ENCODE measurements at regions not wholly inside any gene's neighbourhood (a gene's known extent, or its start where the extent isn't known, plus 50 kb on each side); places are given as distances from the start of the nearest gene placed in this dataset.
A peak's percentile ranks its signal among the peaks of the same experiment; 100 is the strongest.

- H3K9me2 ChIP-seq (replicated peaks; ENCODE audit: insufficient read depth, low read length), result no peaks in the 10 kb centered on the region
- H2AFZ ChIP-seq (ENCODE audit: low read length), result no peak overlapping the region
- no peak overlapping the region for H3K4me3 ChIP-seq (ENCODE audit: low read length)
- no peaks in the 10 kb centered on the region for H3K4me1 ChIP-seq (ENCODE audit: low read length)
- DNase-seq, result no peak
- no peak overlapping the region for H3K4me2 ChIP-seq (ENCODE audit: low read depth, low read length)
- no peak overlapping the region for H3K27ac ChIP-seq (ENCODE audit: low read length)
- H4K20me1 ChIP-seq (ENCODE audit: insufficient read depth, low read length), result no peaks in the 10 kb centered on the region
- no peaks in the 10 kb centered on the region for H3K9me3 ChIP-seq (replicated peaks; ENCODE audit: insufficient read depth, low read length)
- H3K9ac ChIP-seq (ENCODE audit: low read length), result no peak overlapping the region
- no peaks in the 10 kb centered on the region for H3F3A ChIP-seq (ENCODE audit: insufficient read depth, low read length)
- H3K27me3 ChIP-seq (replicated peaks; ENCODE audit: insufficient read depth, low read length), result peaks cover 24% of the 10 kb centered on the region
- no peak for TF ChIP-seq EZH2phosphoT487 (IDR thresholded peaks at IDR 0.05; ENCODE audit: low read length)
- TF ChIP-seq CTCF (IDR thresholded peaks at IDR 0.05; ENCODE audit: low read length), result no peak
- TF ChIP-seq EZH2 (optimal IDR thresholded peaks at IDR 0.05; ENCODE audit: low read depth, low read length), result no peak
- H3K79me2 ChIP-seq (ENCODE audit: low read length), result no peaks in the 10 kb centered on the region
- no peaks in the 10 kb centered on the region for H3K36me3 ChIP-seq (replicated peaks; ENCODE audit: insufficient read depth, low read length)
Measured at GRCh38 chr2:120666433-120666832, 69.2 kb upstream of the GLI2 start.

GRCh38 chr2:120667981-120668380 is 67.7 kb upstream of the GLI2 start:
- H3K9me3 ChIP-seq (replicated peaks; ENCODE audit: insufficient read depth, low read length), result no peaks in the 10 kb centered on the region
- H2AFZ ChIP-seq (ENCODE audit: low read length), result no peak overlapping the region
- peaks cover 27% of the 10 kb centered on the region for H3K27me3 ChIP-seq (replicated peaks; ENCODE audit: insufficient read depth, low read length)
- H3K4me1 ChIP-seq (ENCODE audit: low read length), result no peaks in the 10 kb centered on the region
- H4K20me1 ChIP-seq (ENCODE audit: insufficient read depth, low read length), result no peaks in the 10 kb centered on the region
- H3F3A ChIP-seq (ENCODE audit: insufficient read depth, low read length), result no peaks in the 10 kb centered on the region
- TF ChIP-seq CTCF (IDR thresholded peaks at IDR 0.05; ENCODE audit: low read length), result no peak
- no peak for TF ChIP-seq EZH2phosphoT487 (IDR thresholded peaks at IDR 0.05; ENCODE audit: low read length)
- TF ChIP-seq EZH2 (optimal IDR thresholded peaks at IDR 0.05; ENCODE audit: low read depth, low read length), result no peak
- H3K4me2 ChIP-seq (ENCODE audit: low read depth, low read length), result no peak overlapping the region
- H3K4me3 ChIP-seq (ENCODE audit: low read length), result no peak overlapping the region
- H3K9ac ChIP-seq (ENCODE audit: low read length), result no peak overlapping the region
- no peak for DNase-seq
- H3K36me3 ChIP-seq (replicated peaks; ENCODE audit: insufficient read depth, low read length), result no peaks in the 10 kb centered on the region
- H3K79me2 ChIP-seq (ENCODE audit: low read length), result no peaks in the 10 kb centered on the region
- no peak overlapping the region for H3K27ac ChIP-seq (ENCODE audit: low read length)
- no peaks in the 10 kb centered on the region for H3K9me2 ChIP-seq (replicated peaks; ENCODE audit: insufficient read depth, low read length)

GRCh38 chr2:120669121-120669952 is 66.3 kb upstream of the GLI2 start:
- H3K4me3 ChIP-seq (ENCODE audit: low read length), result no peak overlapping the region
- TF ChIP-seq CTCF (IDR thresholded peaks at IDR 0.05; ENCODE audit: low read length), result peak; percentile 15; the same call in 1 of the 2 replicates
- no peak for TF ChIP-seq EZH2phosphoT487 (IDR thresholded peaks at IDR 0.05; ENCODE audit: low read length)
- no peak for TF ChIP-seq EZH2 (optimal IDR thresholded peaks at IDR 0.05; ENCODE audit: low read depth, low read length)
- H3K4me1 ChIP-seq (ENCODE audit: low read length), result no peaks in the 10 kb centered on the region
- no peaks in the 10 kb centered on the region for H3F3A ChIP-seq (ENCODE audit: insufficient read depth, low read length)
- DNase-seq, result no peak
- peak overlapping the region; percentile 21; the same call in 1 of the 2 replicates for H3K4me2 ChIP-seq (ENCODE audit: low read depth, low read length)
- H3K36me3 ChIP-seq (replicated peaks; ENCODE audit: insufficient read depth, low read length), result no peaks in the 10 kb centered on the region
- H3K79me2 ChIP-seq (ENCODE audit: low read length), result no peaks in the 10 kb centered on the region
- no peak overlapping the region for H3K9ac ChIP-seq (ENCODE audit: low read length)
- no peaks in the 10 kb centered on the region for H3K9me2 ChIP-seq (replicated peaks; ENCODE audit: insufficient read depth, low read length)
- H3K27me3 ChIP-seq (replicated peaks; ENCODE audit: insufficient read depth, low read length), result peaks cover 27% of the 10 kb centered on the region
- no peak overlapping the region for H2AFZ ChIP-seq (ENCODE audit: low read length)
- H4K20me1 ChIP-seq (ENCODE audit: insufficient read depth, low read length), result no peaks in the 10 kb centered on the region
- H3K9me3 ChIP-seq (replicated peaks; ENCODE audit: insufficient read depth, low read length), result no peaks in the 10 kb centered on the region
- H3K27ac ChIP-seq (ENCODE audit: low read length), result no peak overlapping the region

Data from MM.1S (cell line).